ENCODE measurements at regions not wholly inside any gene's neighbourhood (a gene's known extent, or its start where the extent isn't known, plus 50 kb on each side); places are given as distances from the start of the nearest gene placed in this dataset.

GRCh38 chr7:115078851-115079250, 157.0 kb downstream of the MDFIC start:
- DNase-seq (ENCODE audit: low spot score) (no peak), ATAC-seq (ENCODE audit: insufficient number of reproducible peaks, low FRiP score, low read depth) (no peak)
- no peak for TF ChIP-seq CTCF (IDR thresholded peaks at IDR 0.05)
- Histone ChIP-seq H3K36me3 (no peaks in the 10 kb centered on the region), H3K4me1 (ENCODE audit: control insufficient read depth in 1 of 2, low read depth in 2 of 2) (no peaks in the 10 kb centered on the region), H3K27me3 (replicated peaks; ENCODE audit: insufficient read depth) (no peaks in the 10 kb centered on the region), H3K4me3 (no peak overlapping the region), H3K9me3 (no peaks in the 10 kb centered on the region), H3K27ac (no peak overlapping the region)

DNA sequence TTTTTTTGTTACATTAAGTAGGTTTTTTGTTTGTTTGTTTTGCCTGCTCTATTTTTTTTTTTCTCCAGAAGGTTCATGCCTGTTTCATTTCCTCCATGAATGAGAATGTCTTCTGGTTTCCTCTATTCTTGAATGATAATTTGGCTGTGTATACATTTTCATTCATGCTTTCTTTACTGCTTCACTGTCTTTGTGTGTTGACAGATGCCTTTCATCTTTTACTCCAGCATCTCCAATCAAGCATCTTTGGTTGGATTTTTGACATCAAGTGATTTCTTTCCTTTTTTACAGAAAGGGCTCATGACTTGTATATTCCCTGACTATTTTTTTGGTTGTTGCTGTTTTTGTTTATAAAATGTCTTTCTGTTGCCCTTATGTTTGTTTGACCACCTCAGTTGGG, 156.5 kb downstream of the MDFIC start:
- no peak overlapping the region for H3K4me3 ChIP-seq
- TF ChIP-seq CTCF (IDR thresholded peaks at IDR 0.05), result no peak
- ATAC-seq (ENCODE audit: insufficient number of reproducible peaks, low FRiP score, low read depth) (no peak), DNase-seq (ENCODE audit: low spot score) (no peak)
- H3K27ac ChIP-seq, result no peak overlapping the region
- no peaks in the 10 kb centered on the region for H3K9me3 ChIP-seq
- no peaks in the 10 kb centered on the region for H3K36me3 ChIP-seq
- no peaks in the 10 kb centered on the region for H3K27me3 ChIP-seq (replicated peaks; ENCODE audit: insufficient read depth)
- H3K4me1 ChIP-seq (ENCODE audit: control insufficient read depth in 1 of 2, low read depth in 2 of 2), result no peaks in the 10 kb centered on the region

- no peak for TF ChIP-seq CTCF (IDR thresholded peaks at IDR 0.05)
- Histone ChIP-seq H3K36me3 (no peaks in the 10 kb centered on the region), H3K9me3 (no peaks in the 10 kb centered on the region), H3K27me3 (replicated peaks; ENCODE audit: insufficient read depth) (no peaks in the 10 kb centered on the region), H3K4me3 (no peak overlapping the region), H3K27ac (no peak overlapping the region), H3K4me1 (ENCODE audit: control insufficient read depth in 1 of 2, low read depth in 2 of 2) (no peaks in the 10 kb centered on the region)
- DNase-seq (ENCODE audit: low spot score) (no peak), ATAC-seq (ENCODE audit: insufficient number of reproducible peaks, low FRiP score, low read depth) (no peak)
These were observed 148.4 kb downstream of the MDFIC start for GRCh38 chr7:115070311-115070710.

Data from thoracic aorta (tissue), 2 donors.